Activated T-cell treated with anti-CD3 and anti-CD28 coated beads for 24 hours (primary cell): ENCODE measurements at regions not wholly inside any gene's neighbourhood (a gene's known extent, or its start where the extent isn't known, plus 50 kb on each side); places are given as distances from the start of the nearest gene placed in this dataset.

Source experiments
- DNase-seq: peaks from one replicate; pipeline ENCODE4 v3.0.0-alpha.2; 2020; ENCODE audit warnings: low read depth

DNA sequence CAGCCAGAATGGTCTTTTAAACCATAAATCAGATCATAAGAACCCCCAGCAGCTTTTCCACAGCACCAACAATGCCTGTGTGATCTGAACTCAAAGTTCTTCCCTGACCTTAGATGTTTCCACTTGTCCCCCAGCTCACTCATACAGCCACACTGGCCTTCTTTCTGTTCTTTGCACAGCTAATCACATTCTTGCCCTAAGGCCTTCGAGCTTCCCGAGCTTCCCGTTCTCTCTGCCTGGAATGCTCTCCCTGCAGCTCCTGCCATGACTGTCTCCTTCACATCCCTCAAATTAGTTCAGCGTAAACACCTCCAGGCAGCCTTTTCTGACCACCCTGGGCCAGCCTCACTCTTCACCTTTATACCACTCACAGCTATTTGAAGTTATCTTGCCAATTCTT, 166.8 kb upstream of the NFE2L3 start:
- no peak for DNase-seq

DNA sequence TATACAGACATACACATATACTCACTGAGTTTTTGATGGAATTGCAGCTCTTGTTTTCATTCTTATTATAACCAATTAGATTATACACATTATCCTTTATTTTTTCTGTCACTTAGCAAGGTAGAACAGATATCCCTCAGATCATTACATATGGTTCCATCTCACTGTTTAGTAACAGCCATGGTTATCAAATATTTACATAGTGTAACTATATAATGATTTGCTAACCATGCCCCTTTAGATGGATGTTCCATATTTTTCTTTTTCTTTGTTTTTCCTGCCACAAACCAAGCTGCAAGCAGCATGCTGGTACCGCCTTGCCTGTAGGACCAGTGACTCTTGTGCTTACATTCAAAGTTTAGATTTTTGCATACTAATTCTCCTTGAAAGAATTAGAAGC, 163.4 kb upstream of the NFE2L3 start:
- no peak for DNase-seq

DNA sequence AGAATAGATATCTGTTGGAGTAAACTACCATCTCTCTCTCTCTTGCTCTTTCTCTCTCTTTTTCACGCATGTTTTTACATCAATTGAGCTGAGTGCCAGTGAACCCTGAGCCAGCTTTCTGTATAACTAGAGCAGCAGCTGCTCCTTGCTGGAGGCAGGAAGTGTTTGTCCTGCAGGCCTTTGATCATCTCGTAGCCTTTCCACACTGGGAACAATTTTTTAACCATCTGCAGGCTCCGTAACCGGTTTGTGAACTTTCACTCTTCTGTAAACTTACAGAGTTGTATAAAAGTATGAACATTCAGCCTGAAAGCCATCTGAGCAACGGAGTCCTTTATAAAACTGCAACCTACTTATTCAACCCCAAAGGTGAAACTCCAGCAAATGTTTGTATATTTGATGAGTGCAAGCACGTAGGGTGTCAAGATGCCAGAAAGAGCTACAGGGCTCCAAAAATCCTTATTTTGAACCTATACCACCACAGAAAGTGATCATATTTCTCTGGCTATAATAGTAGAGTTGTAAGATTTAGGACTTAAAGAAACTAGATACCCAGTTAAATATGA, 162.8 kb upstream of the NFE2L3 start:
- no peak for DNase-seq

DNA sequence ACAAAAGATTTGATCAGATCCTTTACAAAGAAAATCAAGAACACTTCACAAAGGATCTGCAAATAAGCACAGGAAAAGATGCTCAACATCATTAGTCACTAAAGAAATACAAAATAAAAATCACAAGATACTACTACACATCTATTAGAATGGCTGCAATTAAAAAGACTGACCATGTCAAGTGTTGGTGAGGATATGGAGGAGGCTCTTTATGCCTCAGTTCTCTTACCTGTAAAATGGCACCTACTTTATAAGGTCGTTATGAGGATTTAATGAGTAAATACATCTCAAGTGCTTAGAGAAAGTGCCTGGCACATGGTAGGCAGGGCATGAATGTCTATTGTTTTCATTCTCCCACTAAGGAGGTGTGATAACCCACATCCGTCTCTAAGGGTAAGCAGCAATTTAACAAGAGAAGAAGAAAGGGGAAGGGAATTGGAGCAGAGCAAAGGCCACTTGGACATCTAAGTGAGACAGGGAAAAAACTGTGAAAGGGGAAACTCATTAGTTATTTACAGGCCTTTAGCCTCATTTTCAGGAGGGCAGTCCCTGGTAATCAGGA, 157.5 kb upstream of the NFE2L3 start:
- DNase-seq: no peak

DNA sequence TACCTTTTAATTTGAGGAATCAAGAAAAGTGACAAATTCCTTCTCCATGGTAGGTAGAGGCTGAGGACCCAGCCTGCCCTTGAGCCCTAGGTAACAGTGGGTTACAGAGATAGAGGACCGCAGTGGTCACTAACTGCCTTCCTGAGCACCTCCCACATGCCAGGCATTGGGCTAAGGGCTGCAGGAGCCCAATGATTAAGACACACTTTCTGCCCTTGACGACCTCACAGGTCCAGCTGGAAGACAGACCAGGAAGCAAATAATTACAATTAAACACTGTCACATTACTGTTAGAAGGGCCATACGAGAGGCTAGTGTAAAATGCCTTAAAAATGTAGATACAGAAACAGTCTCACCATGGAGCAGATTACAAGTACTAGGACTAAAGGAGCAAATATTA, 156.8 kb upstream of the NFE2L3 start:
- no peak for DNase-seq

DNA sequence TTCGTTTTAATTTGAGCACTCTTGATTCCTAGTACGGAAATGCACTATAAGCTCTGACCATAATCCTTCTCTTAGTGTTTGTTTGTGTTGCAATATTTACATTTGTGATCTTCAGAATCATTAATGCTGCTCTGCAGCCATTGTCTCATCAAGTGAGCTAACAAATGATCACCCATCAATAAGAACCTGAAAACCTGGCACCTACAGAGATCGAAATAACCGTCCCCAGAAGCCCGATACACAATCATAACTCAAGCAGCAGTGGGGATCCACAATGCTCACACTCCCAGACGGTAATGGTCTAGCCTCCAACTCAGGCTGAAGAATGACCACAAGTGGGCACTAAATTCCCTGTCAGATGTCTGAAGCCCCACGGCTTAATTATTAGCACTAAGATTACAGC, 156.0 kb upstream of the NFE2L3 start:
- no peak for DNase-seq

DNA sequence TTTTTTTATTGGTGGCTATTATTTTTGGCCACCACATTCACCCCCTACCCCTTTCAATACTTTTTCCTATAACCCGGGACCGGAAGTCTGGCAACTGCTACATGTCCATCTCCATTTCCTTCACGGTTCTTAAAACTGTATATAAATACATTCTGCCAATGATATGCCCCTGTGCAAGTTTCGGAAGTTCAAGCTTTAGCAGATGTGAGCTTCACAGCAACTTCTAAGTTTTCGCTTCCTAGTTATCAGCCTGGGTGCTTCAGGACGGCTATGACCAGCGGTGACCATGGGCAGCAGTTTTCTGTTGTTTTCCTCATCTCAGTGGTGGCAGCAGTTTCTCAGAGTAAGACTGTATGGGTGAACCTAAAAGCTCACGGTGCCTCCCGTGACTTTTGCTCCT, 153.5 kb upstream of the NFE2L3 start:
- DNase-seq: no peak

DNA sequence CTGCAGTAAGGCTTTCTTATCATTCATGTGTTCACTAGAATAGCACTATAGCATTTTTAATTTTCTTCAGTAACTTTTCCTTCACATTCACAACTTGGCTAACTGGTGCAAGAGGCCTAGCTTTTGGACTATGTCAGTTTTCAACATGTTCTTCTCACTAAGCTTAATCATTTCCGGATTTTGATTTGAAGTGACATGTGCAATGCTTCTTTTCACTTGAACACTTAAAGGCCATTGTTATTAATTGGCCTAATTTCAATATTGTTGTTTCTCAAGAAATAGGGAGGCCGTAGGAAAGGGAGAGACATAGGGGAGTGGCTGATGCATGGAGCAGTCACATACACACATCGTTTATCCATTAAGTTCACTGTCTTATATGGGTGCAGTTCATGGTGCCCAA, 151.2 kb upstream of the NFE2L3 start:
- no peak for DNase-seq

DNA sequence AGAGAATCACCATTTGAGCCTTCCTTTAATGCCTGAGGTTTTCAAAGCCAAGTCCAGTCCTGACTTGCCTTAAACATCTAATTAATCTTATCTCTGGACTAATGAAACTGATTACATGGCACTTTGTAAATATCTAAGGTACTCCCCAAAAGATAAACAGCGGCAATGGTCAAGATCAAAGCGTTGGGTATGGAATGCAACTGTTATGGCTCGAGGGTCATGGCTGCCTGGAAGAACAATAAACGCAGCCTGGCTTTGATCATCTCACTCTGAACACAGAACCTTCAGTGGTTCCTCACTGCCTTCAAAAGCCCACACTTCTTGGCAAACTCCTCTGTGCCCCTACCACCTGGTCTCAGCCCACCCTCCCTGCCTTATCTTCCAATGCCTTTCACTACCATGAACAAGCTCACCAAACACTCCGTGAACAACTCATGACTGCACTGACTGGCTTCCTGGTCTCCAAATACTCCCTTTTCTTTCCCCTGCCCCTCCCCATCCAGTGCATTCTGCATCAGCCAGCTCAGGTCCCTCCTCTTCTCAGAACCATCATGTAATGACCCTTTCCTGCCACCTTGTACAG, 150.2 kb upstream of the NFE2L3 start:
- no peak for DNase-seq

DNA sequence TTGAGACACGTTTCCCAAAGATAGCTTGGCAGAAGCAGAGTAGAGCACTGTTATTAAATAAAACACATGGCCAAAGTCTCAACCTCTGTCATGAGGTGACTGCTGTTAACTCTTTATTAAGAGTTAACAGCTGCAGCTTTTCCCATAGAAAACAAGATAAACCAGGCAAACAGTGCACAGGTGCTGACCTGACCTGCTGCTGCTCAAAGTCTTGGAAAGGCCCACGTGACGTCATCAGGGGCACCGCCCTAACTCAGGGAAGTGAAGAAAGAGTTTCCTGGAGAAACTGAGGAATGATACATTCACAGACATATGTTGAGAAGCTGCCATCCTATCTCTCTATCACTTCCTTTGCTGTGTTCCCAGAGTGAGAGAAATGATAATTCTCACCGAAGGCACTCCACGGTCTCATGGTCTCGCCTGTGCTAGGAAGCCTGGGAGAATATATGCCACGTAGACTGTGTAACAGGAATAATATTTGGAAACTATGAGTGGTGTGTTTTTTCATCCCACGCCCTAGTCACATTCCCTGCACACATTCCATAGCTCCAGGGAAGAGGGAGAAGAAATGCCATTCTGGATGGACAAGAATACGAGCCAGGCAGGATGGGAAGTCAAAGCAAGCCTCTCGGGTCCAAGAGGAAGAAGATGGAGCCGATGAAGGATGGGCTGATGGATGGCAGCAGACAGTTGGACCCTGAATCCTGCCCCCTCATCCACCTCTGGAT, 146.2 kb upstream of the NFE2L3 start:
- DNase-seq: no peak

DNA sequence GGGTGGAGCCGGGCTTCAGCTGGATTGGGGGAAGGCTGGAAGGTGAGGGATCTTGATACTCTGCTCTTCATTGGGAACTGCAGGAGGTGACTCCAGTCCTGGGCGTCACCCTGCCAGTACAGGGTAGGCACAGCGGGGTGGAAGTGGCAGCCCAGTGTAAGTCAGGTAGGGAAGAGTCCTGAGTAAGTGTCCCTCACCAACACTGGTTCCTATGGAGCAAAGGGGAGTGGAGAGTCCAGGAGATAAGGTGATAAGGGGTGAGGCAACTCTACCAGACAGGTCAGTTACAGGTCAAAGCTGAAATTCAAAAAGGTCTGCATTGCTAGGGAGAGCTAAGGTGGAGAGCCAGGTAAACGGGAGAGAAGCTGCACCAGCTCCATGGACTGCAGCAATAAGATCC, 145.6 kb upstream of the NFE2L3 start:
- no peak for DNase-seq

DNA sequence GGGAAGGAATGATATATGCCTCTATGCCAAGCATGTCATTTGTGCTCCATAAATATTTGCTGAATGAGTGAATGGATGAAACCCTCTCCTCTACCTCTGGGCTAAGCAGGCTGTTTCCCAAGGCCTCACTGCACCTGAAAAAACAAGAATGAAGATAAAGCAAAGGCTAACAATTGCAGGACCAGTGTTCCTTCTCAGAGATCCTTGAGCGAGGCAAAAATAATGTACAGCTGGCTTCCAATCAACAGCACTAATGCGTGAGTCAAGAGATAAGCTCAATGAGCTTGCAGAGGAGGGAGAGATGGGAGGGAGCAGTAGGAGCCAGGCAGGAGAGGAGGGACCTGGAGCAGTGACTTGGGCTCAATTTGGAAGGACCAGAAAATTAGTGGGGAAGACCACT, 144.5 kb upstream of the NFE2L3 start:
- no peak for DNase-seq

DNA sequence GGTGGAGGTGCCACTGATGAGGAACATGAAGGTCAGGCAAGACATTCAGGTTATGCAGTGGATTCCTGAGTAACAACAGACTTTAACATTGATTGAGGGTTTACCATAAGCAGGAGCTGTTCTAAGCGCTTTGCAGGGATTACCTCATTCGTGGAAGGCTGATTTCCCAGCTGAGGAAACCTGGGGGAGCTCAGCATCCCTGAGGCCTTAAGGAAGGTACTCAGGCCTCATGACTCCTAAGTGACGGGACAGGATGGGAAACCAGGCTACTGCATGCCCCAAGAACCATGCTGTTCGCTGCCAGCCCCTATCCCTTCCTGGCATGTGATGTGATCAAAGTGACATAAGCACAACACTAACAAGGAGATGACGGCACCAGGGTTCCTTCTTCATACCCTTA, 143.6 kb upstream of the NFE2L3 start:
- no peak for DNase-seq

DNA sequence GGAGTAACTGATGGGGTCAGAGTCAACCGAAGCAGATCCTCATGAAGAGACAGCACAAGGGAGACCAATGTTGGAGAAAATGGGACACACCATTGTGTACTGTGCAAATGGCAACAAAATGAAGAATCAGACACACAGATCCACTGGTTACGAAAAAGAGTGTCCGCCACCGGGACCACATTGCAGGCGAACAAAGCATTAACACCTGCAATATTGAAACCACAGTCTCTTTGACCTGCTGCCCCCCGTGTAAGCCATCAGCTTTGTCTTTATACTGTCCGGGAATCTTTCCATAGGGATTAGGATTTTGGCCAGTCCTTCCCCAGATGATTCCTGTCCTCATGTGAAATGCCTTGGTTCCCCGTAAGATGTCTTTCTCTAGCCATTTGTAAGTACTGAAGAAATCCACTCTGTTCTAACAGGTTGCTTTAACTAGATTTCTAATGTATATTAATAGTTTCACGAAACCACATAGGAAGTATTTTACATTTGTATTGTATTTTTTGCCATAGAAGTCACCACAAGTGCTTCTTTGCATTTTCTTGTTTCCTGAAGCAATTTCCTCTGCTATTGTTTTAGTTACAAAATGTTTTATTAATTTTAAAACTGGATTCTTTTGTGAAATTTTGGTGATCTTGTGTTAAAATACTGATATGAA, 140.8 kb upstream of the NFE2L3 start:
- DNase-seq: no peak

DNA sequence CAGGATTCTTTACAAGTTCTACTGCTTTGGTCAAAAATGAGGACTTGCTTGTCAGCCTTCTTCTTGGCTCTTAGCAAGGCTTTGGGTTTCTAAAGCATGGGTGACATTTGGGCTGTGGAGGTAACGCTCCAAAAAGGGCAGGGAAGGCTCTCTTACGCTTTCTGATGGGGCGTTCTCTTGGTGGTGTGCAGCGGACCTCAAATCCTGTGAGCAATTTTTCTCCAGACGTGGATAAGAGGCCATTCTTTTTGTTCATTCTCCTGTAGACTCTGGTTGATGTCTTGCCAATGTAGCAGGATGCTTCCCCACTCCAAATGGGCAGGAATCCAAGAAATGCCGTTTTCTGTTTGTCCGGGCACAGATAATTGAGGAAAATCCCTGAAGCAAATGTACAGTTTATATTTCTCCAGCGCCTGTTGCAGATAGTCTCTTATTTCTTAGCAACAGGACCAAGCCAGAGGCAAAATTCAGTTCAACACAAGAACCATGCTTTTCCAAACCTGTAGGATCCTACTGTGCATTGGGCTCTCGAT, 138.4 kb upstream of the NFE2L3 start:
- no peak for DNase-seq

DNA sequence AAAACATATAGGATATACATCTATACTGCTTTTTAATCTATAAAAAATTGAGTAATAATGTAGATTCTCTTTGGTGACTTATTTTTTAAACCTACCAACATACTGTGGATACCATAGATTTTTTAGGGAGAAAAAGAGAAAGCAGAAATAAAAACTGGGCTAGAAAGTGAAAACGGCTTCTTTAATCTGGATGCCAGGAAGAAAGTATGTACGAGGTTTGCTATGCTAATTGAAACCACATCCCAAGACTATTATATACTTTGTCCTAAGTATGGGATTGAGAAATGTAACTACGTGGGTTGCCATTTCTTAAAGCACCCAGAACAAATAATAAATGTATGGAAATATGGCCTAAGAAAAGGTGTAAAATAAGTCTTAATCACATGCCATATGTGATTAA, 129.0 kb upstream of the NFE2L3 start:
- DNase-seq: no peak

DNA sequence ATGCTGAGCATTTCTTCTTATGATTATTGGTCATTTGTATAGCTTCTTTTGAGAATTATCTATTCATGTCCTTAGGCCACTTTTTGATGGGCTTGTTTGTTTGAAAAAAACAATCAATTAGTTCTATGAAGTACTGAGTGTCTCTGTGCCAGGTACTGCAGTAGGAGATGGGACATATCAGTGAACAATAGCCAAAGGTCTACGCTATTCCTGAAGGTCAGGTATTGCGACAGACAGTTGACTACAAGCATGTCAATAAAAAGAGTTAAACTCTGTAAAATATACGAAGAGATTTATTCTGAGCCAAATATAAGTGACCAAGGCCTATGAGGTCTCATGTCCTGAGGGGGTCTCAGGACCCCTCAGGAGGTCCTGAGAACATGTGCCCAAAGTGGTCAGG, 122.1 kb upstream of the NFE2L3 start:
- no peak for DNase-seq

DNA sequence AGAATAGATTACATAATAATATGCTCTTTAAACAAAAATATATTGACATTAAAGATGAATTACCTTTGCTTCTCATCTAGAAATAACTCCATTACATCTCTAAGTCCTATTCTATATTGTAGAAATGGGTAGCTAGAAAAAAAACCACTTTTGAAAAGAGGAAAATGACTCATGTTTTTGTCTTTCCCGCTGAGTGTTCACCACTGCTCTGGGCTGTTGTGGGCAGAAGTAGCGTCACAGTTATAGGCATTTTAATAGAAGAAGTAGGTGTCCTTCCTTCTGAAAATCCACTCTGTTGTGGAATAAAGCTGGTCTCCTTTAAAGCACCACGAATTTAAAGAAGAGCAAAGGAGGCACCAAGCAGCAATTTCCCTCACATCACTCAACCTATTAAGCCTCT, 117.6 kb upstream of the NFE2L3 start:
- no peak for DNase-seq

DNA sequence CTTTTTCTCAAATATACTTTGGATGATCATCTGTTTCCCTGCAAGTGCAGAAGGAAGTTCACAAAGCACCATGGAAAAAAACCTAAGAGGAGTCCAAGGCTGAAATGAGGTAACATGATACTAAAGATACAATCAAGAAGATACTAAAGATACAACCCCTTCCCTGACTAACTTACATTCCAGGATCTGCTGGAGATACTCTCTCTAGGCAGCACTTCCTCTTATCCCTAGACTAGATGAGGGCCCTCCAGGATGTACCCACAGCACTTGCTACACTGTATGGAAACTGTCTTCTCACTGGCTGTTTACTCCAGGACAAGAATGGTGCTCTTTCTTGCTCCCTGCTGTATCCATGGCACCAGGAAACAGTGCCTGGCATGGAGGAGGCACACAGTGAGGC, 116.4 kb upstream of the NFE2L3 start:
- no peak for DNase-seq

DNA sequence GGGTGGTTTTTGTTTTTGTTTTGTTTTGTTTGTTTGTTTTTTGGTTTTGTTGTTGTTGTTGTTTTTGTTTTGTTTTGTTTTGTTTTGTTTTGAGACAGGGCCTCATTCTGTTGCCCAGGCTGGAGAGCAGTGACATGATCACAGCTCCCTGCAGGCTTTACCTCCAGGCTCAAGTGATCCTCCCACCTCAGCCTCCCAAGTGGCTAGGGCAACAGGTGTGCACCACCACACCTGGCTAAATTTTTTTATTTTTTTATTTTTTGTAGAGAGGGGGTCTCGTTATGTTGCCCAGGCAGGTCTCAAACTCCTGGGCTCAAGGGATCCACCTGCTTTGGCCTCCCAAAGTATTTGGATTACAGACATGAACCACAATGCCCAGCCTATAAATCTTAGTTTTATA, 115.9 kb upstream of the NFE2L3 start:
- DNase-seq: no peak

DNA sequence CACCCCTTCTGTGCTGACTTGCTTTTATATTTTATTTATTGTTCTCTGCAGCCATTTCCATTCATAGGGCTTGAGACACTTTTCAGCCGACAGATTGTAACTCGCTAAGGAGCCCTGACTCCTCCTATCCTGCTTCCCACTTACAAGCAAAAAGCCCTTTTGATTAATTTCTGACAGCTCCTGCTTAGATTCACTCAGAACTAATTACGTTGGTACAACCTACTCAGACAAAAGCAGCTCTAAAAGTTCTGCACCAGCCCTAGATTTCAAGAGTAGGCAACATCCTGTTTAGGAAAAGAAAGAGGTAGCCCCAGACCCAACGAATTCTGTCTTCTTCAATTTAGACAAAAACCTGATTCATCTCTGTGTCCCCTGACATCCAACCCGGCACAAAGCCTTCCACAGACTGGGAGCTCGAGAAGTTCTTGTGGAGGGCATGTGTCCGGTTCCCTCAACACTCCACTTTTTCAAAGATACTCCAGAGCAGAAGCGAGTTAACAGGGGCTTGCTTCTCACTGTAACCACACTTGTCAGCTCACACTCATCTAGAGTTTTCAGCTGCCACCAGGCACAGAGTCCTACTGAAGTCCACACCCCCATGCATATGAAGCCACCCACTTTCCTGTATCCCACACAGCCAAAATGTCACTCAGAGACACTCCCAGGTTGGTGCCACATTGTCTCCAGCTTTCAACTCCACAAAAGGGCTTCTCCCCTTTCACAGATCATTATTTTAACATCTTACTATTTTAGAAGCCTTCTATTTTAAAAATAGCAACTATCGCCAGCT, 113.6 kb upstream of the NFE2L3 start:
- no peak for DNase-seq

DNA sequence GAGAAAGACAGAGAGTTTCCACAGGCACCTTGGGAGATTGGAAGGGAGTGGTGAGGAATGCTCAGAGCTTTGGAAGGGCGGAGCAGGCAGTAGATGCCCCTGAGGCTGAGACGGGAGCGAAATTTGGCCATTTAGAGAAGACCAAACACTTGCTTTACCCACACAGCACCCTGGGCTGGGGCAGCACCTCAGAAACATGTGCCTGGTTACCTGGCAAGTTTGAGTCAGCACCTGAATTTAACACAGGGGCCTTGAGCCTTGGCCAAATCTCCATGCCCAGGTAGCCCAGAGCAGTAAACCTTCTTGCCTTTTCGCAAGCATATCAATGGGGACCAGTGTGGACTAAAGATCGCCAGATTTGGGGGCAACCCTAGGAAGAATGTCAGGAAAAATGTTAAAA, 111.9 kb upstream of the NFE2L3 start:
- no peak for DNase-seq
